GM23248 (cell line): ENCODE measurements at regions not wholly inside any gene's neighbourhood (a gene's known extent, or its start where the extent isn't known, plus 50 kb on each side); places are given as distances from the start of the nearest gene placed in this dataset.
A peak's percentile ranks its signal among the peaks of the same experiment; 100 is the strongest.

Experiments
- DNase-seq: peaks from one replicate; pipeline ENCODE4 v3.0.0-alpha.2; 2015
- H2AFZ ChIP-seq: fragments of 200-600 bp; sonication (generic); 2 replicates; pipeline ENCODE4 v1.6.1; 2016; ENCODE audit warnings: antibody characterized with exemption
- H3F3A ChIP-seq: fragments of 200-600 bp; sonication (generic); 2 replicates; pipeline ENCODE4 v1.6.1; 2016; ENCODE audit warnings: mild to moderate bottlenecking, antibody characterized with exemption, mixed run types; ENCODE audit not compliant: insufficient read depth
- H3K27ac ChIP-seq: fragments of 200-600 bp; sonication (generic); 2 replicates; pipeline ENCODE4 v1.5.1; 2016; ENCODE audit warnings: mild to moderate bottlenecking
- H3K27me3 ChIP-seq: fragments of 200-600 bp; sonication (generic); replicated peaks from 2 replicates; pipeline ENCODE4 v1.6.1; 2016; ENCODE audit warnings: mild to moderate bottlenecking; ENCODE audit not compliant: insufficient read depth
- H3K36me3 ChIP-seq: fragments of 200-600 bp; sonication (generic); 2 replicates; pipeline ENCODE4 v1.6.1; 2016; ENCODE audit warnings: low read depth, mild to moderate bottlenecking
- H3K4me1 ChIP-seq: fragments of 200-600 bp; sonication (generic); 2 replicates; pipeline ENCODE4 v1.6.1; 2016; ENCODE audit warnings: mild to moderate bottlenecking; ENCODE audit not compliant: insufficient read depth
- H3K4me2 ChIP-seq: fragments of 200-600 bp; sonication (generic); one replicate; pipeline ENCODE4 v1.6.1; 2016; ENCODE audit warnings: mild to moderate bottlenecking; ENCODE audit not compliant: unreplicated experiment
- H3K4me3 ChIP-seq: fragments of 200-600 bp; sonication (generic); 2 replicates; pipeline ENCODE4 v1.5.1; 2016; ENCODE audit warnings: mild to moderate bottlenecking
- H3K79me2 ChIP-seq: fragments of 200-600 bp; sonication (generic); 2 replicates; pipeline ENCODE4 v1.6.1; 2016; ENCODE audit warnings: mild to moderate bottlenecking; ENCODE audit not compliant: insufficient read depth
- H3K9ac ChIP-seq: fragments of 200-600 bp; sonication (generic); 2 replicates; pipeline ENCODE4 v1.6.1; 2016; ENCODE audit warnings: mild to moderate bottlenecking
- H3K9me2 ChIP-seq: fragments of 200-600 bp; sonication (generic); 2 replicates; pipeline ENCODE4 v1.6.1; 2016; ENCODE audit warnings: mixed run types, mild to moderate bottlenecking, moderate library complexity; ENCODE audit not compliant: insufficient read depth
- H3K9me3 ChIP-seq: fragments of 200-600 bp; sonication (generic); one replicate; pipeline ENCODE4 v1.6.1; 2017; ENCODE audit warnings: low read depth
- H4K20me1 ChIP-seq: fragments of 200-600 bp; sonication (generic); 2 replicates; pipeline ENCODE4 v1.6.0; 2016; ENCODE audit not compliant: insufficient read depth
- EZH2 ChIP-seq: fragments of 200-600 bp; sonication (generic); IDR thresholded peaks from 2 replicates; pipeline ENCODE4 v1.6.1; 2018; ENCODE audit warnings: antibody characterized with exemption, mild to moderate bottlenecking; ENCODE audit not compliant: insufficient read depth, poor library complexity, severe bottlenecking
- EZH2phosphoT487 ChIP-seq: fragments of 200-600 bp; sonication (generic); IDR thresholded peaks from 2 replicates; pipeline ENCODE4 v1.6.1; 2018; ENCODE audit warnings: antibody characterized with exemption, moderate library complexity, mild to moderate bottlenecking, low read depth; ENCODE audit not compliant: insufficient read depth
- WGBS, 2 experiments: methylation state at CpG; one replicate each; pipeline ENCODE4 v1.1.6; 2015 to 2017; ENCODE audit warnings: low lambda C conversion rate in 2 of 2, low coverage in 1 of 2; ENCODE audit errors: missing lambda C conversion rate in 2 of 2; 5-methylcytosine and 5-hydroxymethylcytosine counted together
- in situ Hi-C: fragments of 300-500 bp; cut with MboI; formaldehyde crosslinking; loops from 2 replicates; pipeline ENCODE4 v1.15.0; 2020

DNA sequence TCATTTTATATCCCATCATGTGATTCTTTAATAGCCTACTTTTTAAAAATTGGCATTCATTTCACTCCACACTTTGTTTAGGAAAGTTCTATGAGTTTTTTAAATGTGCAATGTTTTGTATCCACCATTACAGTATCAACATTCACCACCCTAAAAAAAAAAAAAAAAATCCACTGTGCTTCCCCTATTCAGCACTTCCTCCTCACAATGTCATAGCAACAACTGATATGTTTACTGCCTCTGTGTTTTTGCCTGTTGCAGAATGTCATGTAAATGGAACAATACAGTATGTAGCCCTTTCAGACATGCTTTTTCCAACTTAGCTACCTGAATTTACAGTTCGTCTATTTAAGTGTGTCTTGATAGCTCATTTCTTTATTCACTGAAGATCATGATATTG is 754.2 kb downstream of the FAM181B start:
- in situ Hi-C loops = no loop called here
- Histone ChIP-seq H3F3A (no peaks in the 10 kb centered on the region), H3K27me3 (no peaks in the 10 kb centered on the region), H3K36me3 (no peaks in the 10 kb centered on the region), H3K9ac (no peak overlapping the region), H3K27ac (no peak overlapping the region), H2AFZ (no peak overlapping the region), H3K4me3 (no peak overlapping the region), H4K20me1 (no peaks in the 10 kb centered on the region), H3K4me1 (0 out of 2 replicates have a peak, but pooled peaks cover 8% of the 10 kb centered on the region), H3K4me2 (no peak overlapping the region), H3K79me2 (no peaks in the 10 kb centered on the region), H3K9me2 (no peaks in the 10 kb centered on the region), H3K9me3 (no peaks in the 10 kb centered on the region)
- TF ChIP-seq EZH2phosphoT487 (no peak), EZH2 (no peak)
- no peak for DNase-seq
- WGBS, 2 experiments = 11 to 12% methylated on average over 1 of the region's 1 CpG

DNA sequence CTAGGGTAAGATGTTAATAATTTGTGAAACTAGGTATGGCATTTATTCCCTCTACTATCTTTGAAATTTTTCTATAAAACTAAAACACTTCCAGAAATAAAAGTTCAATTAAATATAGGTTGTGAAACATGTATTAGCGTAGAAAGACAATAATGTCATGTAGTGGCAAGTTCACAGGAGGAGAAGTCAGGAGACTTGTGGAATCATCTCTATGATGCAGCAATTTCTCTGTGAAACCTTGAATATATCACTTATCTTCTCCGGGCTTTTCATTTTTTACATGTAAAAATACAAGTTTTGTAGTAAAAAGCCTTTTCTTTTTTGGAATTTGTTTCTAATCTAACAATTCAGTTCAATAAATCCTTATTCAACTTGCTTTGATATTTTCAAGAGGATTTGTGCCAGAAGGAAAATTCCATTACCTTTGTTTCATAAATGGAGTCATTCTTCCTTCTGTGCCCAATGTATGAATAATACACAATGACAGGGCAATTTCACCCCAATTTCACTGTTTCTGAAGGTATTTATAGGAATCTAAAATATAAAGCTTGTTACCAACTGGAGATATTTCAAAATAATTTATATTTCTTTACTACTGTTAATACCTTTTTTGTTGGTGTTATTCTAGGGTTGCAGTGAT is 758.3 kb downstream of the FAM181B start:
- no peaks in the 10 kb centered on the region for H3K9me3 ChIP-seq
- in situ Hi-C loops = no loop called here
- no peak overlapping the region; the same call in 1 of the 2 replicates for H3K27ac ChIP-seq
- no peaks in the 10 kb centered on the region for H4K20me1 ChIP-seq
- 0 out of 2 replicates have a peak, but pooled peaks cover 8% of the 10 kb centered on the region for H3K4me1 ChIP-seq
- H3K9ac ChIP-seq = no peak overlapping the region
- H3F3A ChIP-seq = no peaks in the 10 kb centered on the region
- H3K27me3 ChIP-seq = no peaks in the 10 kb centered on the region
- no peak overlapping the region for H3K4me2 ChIP-seq
- no peak for TF ChIP-seq EZH2
- no peak for TF ChIP-seq EZH2phosphoT487
- no peaks in the 10 kb centered on the region for H3K9me2 ChIP-seq
- H3K79me2 ChIP-seq = no peaks in the 10 kb centered on the region
- H3K4me3 ChIP-seq = no peak overlapping the region
- H3K36me3 ChIP-seq = no peaks in the 10 kb centered on the region
- H2AFZ ChIP-seq = no peak overlapping the region
- peak; percentile 15 for DNase-seq
- WGBS, 2 experiments = 42 to 58% methylated on average over 2 of the region's 2 CpGs

DNA sequence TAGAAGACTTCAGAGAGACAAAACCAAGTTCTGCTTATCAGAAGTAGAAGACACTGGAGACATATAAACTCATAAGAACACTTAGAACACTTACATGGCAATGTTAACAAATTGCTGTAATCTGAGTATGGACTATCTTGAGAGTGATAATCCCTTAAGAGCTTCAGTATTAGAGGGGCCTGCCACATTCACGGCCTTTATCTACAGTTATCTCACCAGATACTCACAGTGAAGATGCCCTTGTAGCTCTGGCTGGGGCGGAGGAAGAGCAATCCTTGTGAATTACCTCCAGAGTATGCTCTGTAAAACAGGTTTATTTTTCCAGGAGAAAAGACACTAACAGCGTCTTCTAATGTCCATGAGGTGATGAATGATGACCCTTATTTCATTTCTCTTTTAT is 762.8 kb downstream of the FAM181B start:
- H3K9me2 ChIP-seq = peaks cover under 1% of the 10 kb centered on the region; the same call in 1 of the 2 replicates
- H3K79me2 ChIP-seq = no peaks in the 10 kb centered on the region
- H3K9me3 ChIP-seq = no peaks in the 10 kb centered on the region
- no peaks in the 10 kb centered on the region for H3F3A ChIP-seq
- H3K36me3 ChIP-seq = no peaks in the 10 kb centered on the region
- H3K4me2 ChIP-seq = no peak overlapping the region
- in situ Hi-C loops = no loop called here
- H3K4me3 ChIP-seq = no peak overlapping the region
- 37 to 42% methylated on average over 3 of the region's 3 CpGs for WGBS, 2 experiments
- no peak overlapping the region for H3K9ac ChIP-seq
- H2AFZ ChIP-seq = no peak overlapping the region
- no peak for DNase-seq
- TF ChIP-seq EZH2phosphoT487 (no peak), EZH2 (no peak)
- H3K4me1 ChIP-seq = 0 out of 2 replicates have a peak, but pooled peaks cover 8% of the 10 kb centered on the region
- no peak overlapping the region for H3K27ac ChIP-seq
- no peaks in the 10 kb centered on the region for H4K20me1 ChIP-seq
- H3K27me3 ChIP-seq = no peaks in the 10 kb centered on the region

DNA sequence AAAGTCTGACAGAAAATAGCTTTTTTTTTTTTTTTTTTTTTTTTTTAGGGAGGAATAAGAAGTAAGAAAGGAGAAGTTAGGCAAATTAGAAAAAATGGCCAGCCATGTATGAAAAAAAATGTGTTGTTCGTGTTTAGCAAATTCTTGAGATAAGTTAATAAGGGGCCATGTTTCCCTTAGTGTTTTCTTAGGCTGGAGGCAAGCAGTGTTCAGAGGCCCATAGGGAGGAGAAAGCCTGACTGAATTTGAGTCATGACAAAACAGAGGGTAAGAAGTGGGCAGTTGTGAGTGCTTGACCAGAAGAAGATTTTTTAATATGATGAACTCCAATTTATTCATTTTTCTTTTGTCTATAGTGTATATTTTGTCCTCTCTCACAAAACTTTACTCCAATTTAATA is 766.4 kb downstream of the FAM181B start:
- Histone ChIP-seq H3K9ac (no peak overlapping the region), H3K4me3 (no peak overlapping the region), H3K9me3 (no peaks in the 10 kb centered on the region), H3K4me1 (no peaks in the 10 kb centered on the region), H3F3A (no peaks in the 10 kb centered on the region), H3K27ac (no peak overlapping the region), H3K36me3 (no peaks in the 10 kb centered on the region), H3K27me3 (no peaks in the 10 kb centered on the region), H3K79me2 (no peaks in the 10 kb centered on the region), H2AFZ (no peak overlapping the region), H4K20me1 (no peaks in the 10 kb centered on the region), H3K9me2 (peaks cover 3% of the 10 kb centered on the region; the same call in 1 of the 2 replicates), H3K4me2 (no peak overlapping the region)
- no peak for TF ChIP-seq EZH2
- no peak for TF ChIP-seq EZH2phosphoT487
- 53 to 59% methylated on average over 1 of the region's 1 CpG for WGBS, 2 experiments
- DNase-seq = no peak
- in situ Hi-C loops = no loop called here
